ENCODE measurements at regions not wholly inside any gene's neighbourhood (a gene's known extent, or its start where the extent isn't known, plus 50 kb on each side); places are given as distances from the start of the nearest gene placed in this dataset.
A peak's percentile ranks its signal among the peaks of the same experiment; 100 is the strongest.

- Histone ChIP-seq H3K9me3 (ENCODE audit: control insufficient read depth in 3 of 3, low read length in 3 of 3) (no peaks in the 10 kb centered on the region), H3K4me3 (ENCODE audit: low read length in 3 of 3) (no peak overlapping the region), H3K4me1 (ENCODE audit: control insufficient read depth in 3 of 3, insufficient read depth in 3 of 3, low read length in 3 of 3) (no peaks in the 10 kb centered on the region), H3K27ac (ENCODE audit: low read depth, low read length) (no peak overlapping the region), H3K9ac (ENCODE audit: low read depth in 1 of 3, low read length in 3 of 3) (no peak overlapping the region), H3K27me3 (ENCODE audit: control insufficient read depth in 3 of 3, insufficient read depth in 3 of 3, low read length in 3 of 3) (no peaks in the 10 kb centered on the region), H3K36me3 (ENCODE audit: control insufficient read depth in 3 of 3, insufficient read depth in 3 of 3, low read length in 3 of 3) (no peaks in the 10 kb centered on the region)
These were observed 837.9 kb downstream of the OTOL1 start for GRCh38 chr3:162334537-162334936.

GRCh38 chr3:162337630-162338029 lies 841.0 kb downstream of the OTOL1 start:
- Histone ChIP-seq H3K4me1 (ENCODE audit: control insufficient read depth in 3 of 3, insufficient read depth in 3 of 3, low read length in 3 of 3) (no peaks in the 10 kb centered on the region), H3K27me3 (ENCODE audit: control insufficient read depth in 3 of 3, insufficient read depth in 3 of 3, low read length in 3 of 3) (no peaks in the 10 kb centered on the region), H3K9me3 (ENCODE audit: control insufficient read depth in 3 of 3, low read length in 3 of 3) (no peaks in the 10 kb centered on the region), H3K27ac (ENCODE audit: low read depth, low read length) (no peak overlapping the region), H3K36me3 (ENCODE audit: control insufficient read depth in 3 of 3, insufficient read depth in 3 of 3, low read length in 3 of 3) (no peaks in the 10 kb centered on the region), H3K4me3 (ENCODE audit: low read length in 3 of 3) (no peak overlapping the region), H3K9ac (ENCODE audit: low read depth in 1 of 3, low read length in 3 of 3) (no peak overlapping the region)

DNA sequence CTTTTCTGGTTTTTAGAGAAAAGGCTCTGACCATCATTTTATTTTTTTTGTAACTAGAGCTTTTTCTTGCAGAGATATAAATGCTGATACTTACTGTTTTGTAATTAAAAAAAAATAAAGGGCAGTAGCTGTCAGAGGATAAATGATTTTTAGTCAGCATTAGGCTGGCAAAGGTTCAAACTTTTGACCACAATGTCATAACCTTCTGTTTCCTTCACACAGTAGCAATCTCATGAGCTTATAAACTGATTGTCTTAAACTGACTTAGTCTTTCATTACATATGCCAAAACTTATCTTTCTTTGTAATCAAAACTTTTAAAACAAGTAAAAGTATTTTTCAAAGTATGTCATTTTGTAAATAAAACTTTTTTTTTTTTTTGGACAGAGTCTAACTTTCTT lies 841.9 kb downstream of the OTOL1 start:
- Histone ChIP-seq H3K9me3 (ENCODE audit: control insufficient read depth in 3 of 3, low read length in 3 of 3) (no peaks in the 10 kb centered on the region), H3K27me3 (ENCODE audit: control insufficient read depth in 3 of 3, insufficient read depth in 3 of 3, low read length in 3 of 3) (no peaks in the 10 kb centered on the region), H3K36me3 (ENCODE audit: control insufficient read depth in 3 of 3, insufficient read depth in 3 of 3, low read length in 3 of 3) (no peaks in the 10 kb centered on the region), H3K4me3 (ENCODE audit: low read length in 3 of 3) (no peak overlapping the region), H3K4me1 (ENCODE audit: control insufficient read depth in 3 of 3, insufficient read depth in 3 of 3, low read length in 3 of 3) (no peaks in the 10 kb centered on the region), H3K27ac (ENCODE audit: low read depth, low read length) (no peak overlapping the region), H3K9ac (ENCODE audit: low read depth in 1 of 3, low read length in 3 of 3) (no peak overlapping the region)

DNA sequence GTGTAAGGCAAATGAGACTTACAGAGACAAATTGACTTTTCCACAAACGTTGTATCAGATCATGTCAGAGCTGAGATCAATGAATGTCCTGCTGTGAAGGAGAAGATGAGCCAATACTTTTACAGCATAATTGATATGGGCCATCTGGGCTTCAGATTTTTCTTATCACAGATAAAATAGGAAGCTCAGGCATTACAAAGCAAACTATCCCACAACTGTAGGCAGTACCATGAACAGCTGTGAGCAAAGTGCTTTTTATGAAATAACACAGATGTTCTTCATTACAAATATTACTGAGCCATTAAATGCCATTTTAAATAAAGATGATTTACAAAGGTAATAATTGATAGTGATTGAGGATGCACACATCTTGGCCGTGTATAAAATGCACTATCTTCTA lies 852.3 kb downstream of the OTOL1 start:
- Histone ChIP-seq H3K4me3 (ENCODE audit: low read length in 3 of 3) (no peak overlapping the region), H3K9me3 (ENCODE audit: control insufficient read depth in 3 of 3, low read length in 3 of 3) (no peaks in the 10 kb centered on the region), H3K27me3 (ENCODE audit: control insufficient read depth in 3 of 3, insufficient read depth in 3 of 3, low read length in 3 of 3) (no peaks in the 10 kb centered on the region), H3K4me1 (ENCODE audit: control insufficient read depth in 3 of 3, insufficient read depth in 3 of 3, low read length in 3 of 3) (no peaks in the 10 kb centered on the region), H3K36me3 (ENCODE audit: control insufficient read depth in 3 of 3, insufficient read depth in 3 of 3, low read length in 3 of 3) (no peaks in the 10 kb centered on the region), H3K9ac (ENCODE audit: low read depth in 1 of 3, low read length in 3 of 3) (no peak overlapping the region), H3K27ac (ENCODE audit: low read depth, low read length) (no peak overlapping the region)

GRCh38 chr3:162353414-162353813 lies 856.8 kb downstream of the OTOL1 start:
- H3K9ac ChIP-seq (ENCODE audit: low read depth in 1 of 3, low read length in 3 of 3) = no peak overlapping the region
- H3K4me1 ChIP-seq (ENCODE audit: control insufficient read depth in 3 of 3, insufficient read depth in 3 of 3, low read length in 3 of 3) = no peaks in the 10 kb centered on the region
- no peak overlapping the region for H3K4me3 ChIP-seq (ENCODE audit: low read length in 3 of 3)
- no peaks in the 10 kb centered on the region for H3K27me3 ChIP-seq (ENCODE audit: control insufficient read depth in 3 of 3, insufficient read depth in 3 of 3, low read length in 3 of 3)
- H3K27ac ChIP-seq (ENCODE audit: low read depth, low read length) = no peak overlapping the region
- no peaks in the 10 kb centered on the region for H3K36me3 ChIP-seq (ENCODE audit: control insufficient read depth in 3 of 3, insufficient read depth in 3 of 3, low read length in 3 of 3)
- no peaks in the 10 kb centered on the region for H3K9me3 ChIP-seq (ENCODE audit: control insufficient read depth in 3 of 3, low read length in 3 of 3)

GRCh38 chr3:162354356-162354755 lies 857.7 kb downstream of the OTOL1 start:
- H3K27me3 ChIP-seq (ENCODE audit: control insufficient read depth in 3 of 3, insufficient read depth in 3 of 3, low read length in 3 of 3) = no peaks in the 10 kb centered on the region
- no peak overlapping the region for H3K27ac ChIP-seq (ENCODE audit: low read depth, low read length)
- no peaks in the 10 kb centered on the region for H3K9me3 ChIP-seq (ENCODE audit: control insufficient read depth in 3 of 3, low read length in 3 of 3)
- H3K9ac ChIP-seq (ENCODE audit: low read depth in 1 of 3, low read length in 3 of 3) = no peak overlapping the region
- no peak overlapping the region for H3K4me3 ChIP-seq (ENCODE audit: low read length in 3 of 3)
- H3K4me1 ChIP-seq (ENCODE audit: control insufficient read depth in 3 of 3, insufficient read depth in 3 of 3, low read length in 3 of 3) = no peaks in the 10 kb centered on the region
- H3K36me3 ChIP-seq (ENCODE audit: control insufficient read depth in 3 of 3, insufficient read depth in 3 of 3, low read length in 3 of 3) = no peaks in the 10 kb centered on the region

DNA sequence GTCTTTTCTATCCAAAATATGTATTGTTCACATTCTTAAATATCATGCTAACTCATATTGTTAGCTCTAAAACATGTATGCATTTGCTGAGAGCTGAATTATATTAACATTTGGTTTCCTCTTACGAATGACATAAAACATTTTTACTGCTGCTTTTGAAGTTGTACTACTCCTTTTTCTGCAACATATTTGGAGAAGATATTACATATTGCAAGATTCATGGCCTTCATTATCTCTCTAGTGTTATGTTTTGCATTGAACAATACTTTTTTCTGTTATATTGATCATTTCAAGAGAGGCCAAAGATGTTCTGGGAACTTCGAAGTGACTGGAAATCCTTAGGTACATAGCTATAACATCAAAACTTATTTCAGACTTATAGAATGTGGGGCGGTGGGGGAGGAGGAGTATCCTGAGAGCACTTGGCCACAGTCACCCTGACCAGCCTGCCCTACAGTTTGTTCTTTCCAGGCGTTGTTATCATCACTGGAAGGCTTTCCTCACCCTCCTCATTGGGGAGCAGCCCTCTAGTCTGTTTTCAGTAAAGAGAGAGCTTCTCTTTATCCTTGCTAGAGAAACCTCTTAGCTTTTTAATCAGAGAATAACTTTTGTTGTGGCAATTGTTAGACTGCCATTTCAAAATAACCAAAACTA lies 868.6 kb downstream of the OTOL1 start:
- Histone ChIP-seq H3K27ac (ENCODE audit: low read depth, low read length) (no peak overlapping the region), H3K27me3 (ENCODE audit: control insufficient read depth in 3 of 3, insufficient read depth in 3 of 3, low read length in 3 of 3) (no peaks in the 10 kb centered on the region), H3K4me3 (ENCODE audit: low read length in 3 of 3) (no peak overlapping the region)

DNA sequence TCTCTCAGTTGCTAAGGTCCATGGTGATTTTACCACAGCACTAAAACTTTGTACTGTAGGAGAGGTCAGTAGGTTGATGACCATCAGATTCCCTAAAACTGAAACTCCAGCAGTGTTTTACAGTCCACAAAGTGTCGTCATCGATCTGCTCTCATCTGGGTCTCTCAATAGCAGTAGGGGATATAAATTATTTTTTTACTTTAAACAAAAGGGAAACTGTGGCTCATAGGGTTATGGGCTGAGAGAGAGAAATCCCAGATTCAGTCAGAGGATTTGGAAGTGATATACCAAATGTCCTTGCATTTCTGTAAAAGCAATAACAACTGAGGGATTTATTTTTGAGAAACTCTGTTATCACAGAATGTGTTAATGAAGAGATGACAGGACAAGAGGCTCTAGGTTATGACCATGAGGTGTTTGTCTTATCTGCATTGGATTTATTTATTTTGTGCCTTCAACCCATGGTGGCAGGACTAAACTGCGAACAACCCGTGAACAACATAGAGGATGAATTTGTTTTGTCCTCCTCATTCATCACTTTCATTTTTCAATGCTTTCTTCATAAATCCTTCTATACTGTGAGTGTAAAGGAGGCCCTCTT lies 869.7 kb downstream of the OTOL1 start:
- Histone ChIP-seq H3K27ac (ENCODE audit: low read depth, low read length) (no peak overlapping the region), H3K4me3 (ENCODE audit: low read length in 3 of 3) (no peak overlapping the region), H3K36me3 (ENCODE audit: control insufficient read depth in 3 of 3, insufficient read depth in 3 of 3, low read length in 3 of 3) (no peaks in the 10 kb centered on the region), H3K27me3 (ENCODE audit: control insufficient read depth in 3 of 3, insufficient read depth in 3 of 3, low read length in 3 of 3) (no peaks in the 10 kb centered on the region), H3K9me3 (ENCODE audit: control insufficient read depth in 3 of 3, low read length in 3 of 3) (no peaks in the 10 kb centered on the region), H3K9ac (ENCODE audit: low read depth in 1 of 3, low read length in 3 of 3) (no peak overlapping the region), H3K4me1 (ENCODE audit: control insufficient read depth in 3 of 3, insufficient read depth in 3 of 3, low read length in 3 of 3) (peaks cover 0 to 21% (median 7%) of the 10 kb centered on the region in 3 donors)

More for the DNA sequence above, 868.6 kb downstream of the OTOL1 start:
- H3K9ac ChIP-seq (ENCODE audit: low read depth in 1 of 3, low read length in 3 of 3) = no peak overlapping the region
- peaks cover 0 to 16% (median 7%) of the 10 kb centered on the region in 3 donors for H3K4me1 ChIP-seq (ENCODE audit: control insufficient read depth in 3 of 3, insufficient read depth in 3 of 3, low read length in 3 of 3)
- no peaks in the 10 kb centered on the region for H3K36me3 ChIP-seq (ENCODE audit: control insufficient read depth in 3 of 3, insufficient read depth in 3 of 3, low read length in 3 of 3)
- no peaks in the 10 kb centered on the region for H3K9me3 ChIP-seq (ENCODE audit: control insufficient read depth in 3 of 3, low read length in 3 of 3)

- no peak overlapping the region for H3K27ac ChIP-seq (ENCODE audit: low read depth, low read length)
- no peak overlapping the region for H3K4me3 ChIP-seq (ENCODE audit: low read length in 3 of 3)
- H3K9ac ChIP-seq (ENCODE audit: low read depth in 1 of 3, low read length in 3 of 3) = no peak overlapping the region
- no peaks in the 10 kb centered on the region for H3K9me3 ChIP-seq (ENCODE audit: control insufficient read depth in 3 of 3, low read length in 3 of 3)
- no peaks in the 10 kb centered on the region for H3K36me3 ChIP-seq (ENCODE audit: control insufficient read depth in 3 of 3, insufficient read depth in 3 of 3, low read length in 3 of 3)
- no peaks in the 10 kb centered on the region for H3K27me3 ChIP-seq (ENCODE audit: control insufficient read depth in 3 of 3, insufficient read depth in 3 of 3, low read length in 3 of 3)
- peaks cover 0 to 21% (median 7%) of the 10 kb centered on the region in 3 donors for H3K4me1 ChIP-seq (ENCODE audit: control insufficient read depth in 3 of 3, insufficient read depth in 3 of 3, low read length in 3 of 3)
These were observed 871.0 kb downstream of the OTOL1 start for GRCh38 chr3:162367429-162368260.

DNA sequence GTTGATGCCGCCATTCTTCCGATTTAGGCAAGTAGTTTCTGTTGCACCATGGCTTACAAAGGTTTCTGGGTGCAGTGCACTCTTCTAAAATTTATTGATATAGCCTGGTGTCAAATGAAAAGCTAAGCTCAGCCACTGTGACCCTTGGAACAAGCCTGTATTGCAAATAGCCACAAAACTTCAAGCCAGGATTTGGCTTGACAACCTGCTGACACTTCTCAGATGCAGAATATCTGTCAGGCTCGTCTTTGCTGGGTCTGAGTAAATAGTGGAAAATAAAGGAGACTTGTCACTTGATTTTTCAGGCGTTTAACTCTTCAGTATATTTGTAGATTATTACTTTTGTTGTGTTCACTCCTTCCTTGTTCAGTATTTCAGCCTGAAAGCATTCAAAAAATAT lies 871.8 kb downstream of the OTOL1 start:
- Histone ChIP-seq H3K9me3 (ENCODE audit: control insufficient read depth in 3 of 3, low read length in 3 of 3) (no peaks in the 10 kb centered on the region), H3K27ac (ENCODE audit: low read depth, low read length) (peak overlapping the region; percentile 8), H3K4me1 (ENCODE audit: control insufficient read depth in 3 of 3, insufficient read depth in 3 of 3, low read length in 3 of 3) (peaks cover 0 to 21% (median 7%) of the 10 kb centered on the region in 3 donors)

More for the DNA sequence above, 871.8 kb downstream of the OTOL1 start:
- H3K27me3 ChIP-seq (ENCODE audit: control insufficient read depth in 3 of 3, insufficient read depth in 3 of 3, low read length in 3 of 3) = no peaks in the 10 kb centered on the region
- no peak overlapping the region for H3K4me3 ChIP-seq (ENCODE audit: low read length in 3 of 3)
- no peaks in the 10 kb centered on the region for H3K36me3 ChIP-seq (ENCODE audit: control insufficient read depth in 3 of 3, insufficient read depth in 3 of 3, low read length in 3 of 3)
- H3K9ac ChIP-seq (ENCODE audit: low read depth in 1 of 3, low read length in 3 of 3) = peak overlapping the region in 1 of 3 donors; percentile 51

Measured in skeletal muscle tissue (tissue), 3 donors.